Caki2 (cell line): ENCODE measurements at regions not wholly inside any gene's neighbourhood (a gene's known extent, or its start where the extent isn't known, plus 50 kb on each side); places are given as distances from the start of the nearest gene placed in this dataset.
"Not testable (repeated sequence)": the region's sequence is repeated elsewhere in the genome, so short reads cannot be mapped to it uniquely, and the experiment has no call there.

Experiments used
- DNase-seq: peaks from one replicate; pipeline ENCODE4 v3.0.0-alpha.2; 2015; ENCODE audit warnings: low read depth
- in situ Hi-C: cut with HindIII; loops from 2 replicates; pipeline ENCODE4 v1.10.0; 2016; ENCODE audit warnings: low sequenced_read_pairs, low pct_unique_long_range_greater_than_20kb, mixed read lengths

- no peak for DNase-seq
- in situ Hi-C loops: no loop called here
Observed at GRCh38 chr10:2908851-2909630, 158.3 kb upstream of the PFKP start.

- no peak for DNase-seq
- in situ Hi-C loops: no loop called here
Observed at GRCh38 chr10:2906974-2907373, 160.4 kb upstream of the PFKP start.

- in situ Hi-C loops: no loop called here
- no peak for DNase-seq
Observed at GRCh38 chr10:2905851-2906250, 161.5 kb upstream of the PFKP start.

GRCh38 chr10:2900530-2900929 lies 166.8 kb upstream of the PFKP start:
- in situ Hi-C loops: no loop called here
- DNase-seq: no peak

GRCh38 chr10:2899246-2899951 lies 167.9 kb upstream of the PFKP start:
- in situ Hi-C loops: no loop called here
- DNase-seq: no peak

- DNase-seq: no peak
- in situ Hi-C loops: no loop called here
Observed at GRCh38 chr10:2898509-2898860, 168.9 kb upstream of the PFKP start.

- in situ Hi-C loops: no loop called here
- no peak for DNase-seq
Observed at GRCh38 chr10:2897619-2898508, 169.5 kb upstream of the PFKP start.

GRCh38 chr10:2896334-2896733 lies 171.0 kb upstream of the PFKP start:
- in situ Hi-C loops, DNase-seq: not testable (repeated sequence)

- no peak for DNase-seq
- in situ Hi-C loops: no loop called here
Observed at GRCh38 chr10:2895594-2896196, 171.7 kb upstream of the PFKP start.

- in situ Hi-C loops: no loop called here
- DNase-seq: no peak
Observed at GRCh38 chr10:2893991-2894390, 173.4 kb upstream of the PFKP start.

GRCh38 chr10:2893158-2893845 lies 174.0 kb upstream of the PFKP start:
- no peak for DNase-seq
- in situ Hi-C loops: no loop called here

- in situ Hi-C loops: no loop called here
- DNase-seq: no peak
Observed at GRCh38 chr10:2891770-2892124, 175.6 kb upstream of the PFKP start.

- in situ Hi-C loops: no loop called here
- no peak for DNase-seq
Observed at GRCh38 chr10:2891073-2891769, 176.1 kb upstream of the PFKP start.

- in situ Hi-C loops: no loop called here
- DNase-seq: no peak
Observed at GRCh38 chr10:2890093-2890492, 177.3 kb upstream of the PFKP start.

GRCh38 chr10:2888403-2889004 lies 178.8 kb upstream of the PFKP start:
- DNase-seq: no peak
- in situ Hi-C loops: no loop called here

GRCh38 chr10:2887391-2888070 lies 179.8 kb upstream of the PFKP start:
- in situ Hi-C loops: no loop called here

GRCh38 chr10:2886662-2887061 lies 180.7 kb upstream of the PFKP start:
- in situ Hi-C loops: no loop called here

More at GRCh38 chr10:2887391-2888070, 179.8 kb upstream of the PFKP start:
- no peak for DNase-seq

More at GRCh38 chr10:2886662-2887061, 180.7 kb upstream of the PFKP start:
- no peak for DNase-seq
